Activated CD8-positive, alpha-beta memory T cell treated with anti-CD3 and anti-CD28 coated beads for 24 hours (primary cell): ENCODE measurements at regions not wholly inside any gene's neighbourhood (a gene's known extent, or its start where the extent isn't known, plus 50 kb on each side); places are given as distances from the start of the nearest gene placed in this dataset.
A peak's percentile ranks its signal among the peaks of the same experiment; 100 is the strongest.
"Not testable (repeated sequence)": the region's sequence is repeated elsewhere in the genome, so short reads cannot be mapped to it uniquely, and the experiment has no call there.

Source experiments
- DNase-seq: peaks from one replicate; pipeline ENCODE4 v3.0.0-alpha.2; 2020

DNA sequence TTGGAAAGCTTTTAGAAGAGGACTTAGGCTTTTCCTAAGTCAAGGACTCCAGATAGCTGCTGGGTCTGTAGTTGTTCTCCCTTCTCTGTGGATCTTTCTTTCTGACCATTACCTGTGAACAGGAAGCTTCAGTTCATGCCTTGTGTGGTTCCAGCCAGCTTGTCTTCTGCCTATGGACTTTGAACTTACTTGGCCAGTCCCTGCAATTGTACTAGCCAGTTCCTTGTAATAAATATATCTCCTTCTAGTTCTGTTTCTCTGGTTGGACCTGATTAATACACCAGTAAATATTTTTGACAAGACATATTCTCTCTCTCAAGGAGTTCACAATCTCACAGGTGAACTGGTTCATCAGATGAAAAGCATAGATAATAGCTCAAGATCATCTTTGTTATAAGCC, 341.3 kb upstream of the DPPA4 start:
- DNase-seq, result no peak

DNA sequence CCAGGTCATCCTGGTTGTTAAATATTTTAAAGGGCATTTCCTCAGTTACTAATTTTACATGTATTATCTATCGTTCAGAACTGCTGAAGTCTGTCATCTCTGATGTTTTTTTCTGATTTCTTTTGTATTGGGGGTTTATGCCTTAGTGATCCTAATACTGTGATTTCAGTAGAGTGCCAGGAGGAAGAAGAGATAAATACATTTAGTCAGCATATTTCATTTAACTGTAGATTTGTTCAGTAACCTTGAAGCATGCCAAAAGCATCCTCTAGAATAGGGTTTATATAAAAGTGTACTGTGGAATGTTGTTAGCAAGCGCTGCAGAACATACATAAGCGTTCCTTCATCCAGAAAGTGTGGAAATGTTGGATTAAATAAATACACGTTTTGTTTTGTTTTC, 342.3 kb upstream of the DPPA4 start:
- DNase-seq, result no peak

DNA sequence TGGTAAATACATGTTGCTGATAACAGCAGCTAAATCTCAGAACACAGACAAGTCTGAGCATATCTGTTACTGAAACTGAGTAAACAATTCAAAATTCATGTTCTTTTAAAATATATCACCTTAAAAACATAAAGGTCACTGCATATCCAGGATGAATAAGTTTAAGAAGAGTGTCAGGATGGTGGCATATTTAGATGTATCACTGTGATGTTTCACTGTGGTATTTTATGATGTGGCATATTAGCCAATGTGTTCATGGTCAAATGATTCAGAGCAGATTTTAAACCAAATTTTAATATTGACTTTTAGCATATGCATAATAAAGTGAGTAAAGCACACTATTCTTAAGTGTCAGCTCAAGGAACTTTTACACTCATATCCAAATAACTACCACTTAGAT, 346.4 kb upstream of the DPPA4 start:
- no peak for DNase-seq

DNA sequence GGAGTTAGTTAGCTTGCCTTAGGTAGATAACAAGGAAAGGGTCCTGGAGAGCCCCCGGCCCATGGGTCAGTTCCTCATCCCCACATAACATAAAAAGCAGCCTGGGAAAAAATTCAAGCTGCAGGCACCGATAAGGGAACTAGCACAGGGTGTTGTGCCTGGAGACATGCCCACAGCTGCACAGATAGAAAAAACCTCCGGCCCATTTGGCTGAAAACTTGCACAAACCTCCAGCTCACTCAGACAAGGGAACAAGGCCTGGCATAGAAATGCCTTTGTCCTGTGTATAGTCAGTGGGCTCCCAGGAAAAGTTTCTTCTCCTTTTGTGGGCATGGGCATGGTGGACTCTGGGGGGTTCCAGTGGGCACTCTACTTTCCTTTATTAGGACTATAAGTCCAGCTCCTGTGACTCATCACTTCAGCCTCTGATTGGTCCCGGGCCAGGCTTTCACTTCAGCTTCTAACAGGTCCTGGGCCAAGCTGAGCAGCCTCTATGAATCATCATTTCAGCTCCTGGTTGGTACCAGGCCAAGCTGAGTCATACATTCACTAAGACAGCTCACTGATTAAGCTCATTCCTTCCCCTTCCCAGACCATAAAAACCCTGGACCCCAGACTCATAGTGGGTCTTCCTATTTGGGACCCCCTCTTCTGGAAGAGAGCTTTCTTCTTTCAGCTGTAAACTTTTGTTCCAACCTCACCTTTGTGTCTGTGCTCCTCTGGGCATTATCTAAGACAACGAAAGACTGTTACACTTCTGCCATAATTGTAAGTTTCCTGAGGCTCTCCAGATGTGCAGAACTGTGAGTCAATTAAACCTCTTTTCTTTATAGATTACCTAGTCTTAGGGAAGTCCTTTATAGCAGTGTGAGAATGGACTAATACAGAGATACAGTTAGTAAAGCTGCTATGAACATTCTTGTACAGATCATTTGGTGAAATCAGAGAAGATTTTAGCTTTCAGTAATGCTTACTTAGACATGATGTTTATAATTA, 348.0 kb upstream of the DPPA4 start:
- no peak for DNase-seq

DNA sequence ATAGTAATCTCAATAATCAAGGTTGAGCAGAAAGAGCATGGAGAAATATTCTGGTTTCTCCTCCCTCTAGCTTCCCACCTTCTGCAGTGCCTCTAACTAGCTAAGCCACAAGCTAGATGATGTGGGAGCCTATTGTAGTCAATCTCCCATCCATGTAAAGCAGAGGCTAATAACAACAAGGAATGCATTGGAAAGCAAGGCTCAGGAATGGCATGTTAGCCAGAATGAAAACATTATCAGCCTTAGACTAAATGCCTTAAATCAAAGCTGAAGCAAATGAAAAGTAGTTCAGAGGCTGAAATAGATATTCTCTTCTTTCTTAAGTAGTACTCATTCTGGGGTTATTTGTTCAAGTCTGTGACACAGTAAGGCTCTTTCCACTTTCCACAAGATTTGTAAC, 350.3 kb upstream of the DPPA4 start:
- no peak for DNase-seq

DNA sequence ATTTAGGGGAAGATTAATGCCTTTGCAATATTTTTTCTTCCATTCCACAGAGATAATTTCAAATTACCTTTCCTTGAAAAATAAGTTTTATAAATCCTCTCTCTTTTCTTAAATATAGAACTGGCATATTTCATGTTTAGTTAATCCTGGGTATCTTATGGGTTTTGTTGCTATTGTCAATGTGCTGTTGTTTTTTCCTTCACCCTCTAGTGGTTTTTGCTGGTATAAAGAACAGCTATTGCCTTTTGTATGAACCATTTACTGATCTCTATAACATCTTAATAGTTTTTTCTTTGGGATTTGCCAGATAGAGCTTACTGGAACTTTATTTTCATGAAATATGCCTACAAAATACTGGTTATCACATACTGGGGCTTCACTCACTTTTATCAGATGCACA, 359.6 kb upstream of the DPPA4 start:
- no peak for DNase-seq

DNA sequence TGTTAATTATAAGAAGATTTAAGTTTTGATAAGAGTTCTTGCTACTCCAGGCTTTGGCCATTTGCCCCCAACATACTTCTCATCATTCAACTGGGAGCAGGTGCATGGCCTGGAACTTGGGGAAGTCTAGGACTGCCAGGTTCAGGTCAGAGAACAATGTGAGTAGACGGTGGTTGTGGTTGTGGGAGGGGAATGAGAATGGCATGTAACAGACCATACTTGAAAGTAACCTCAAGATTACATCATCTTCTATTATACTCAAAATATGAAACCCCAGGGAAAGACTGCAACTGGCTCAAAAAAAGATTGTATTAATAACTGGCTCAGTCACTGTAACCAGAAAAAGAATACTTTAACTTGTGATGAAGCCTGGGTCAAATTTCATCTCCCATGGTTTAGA, 364.9 kb upstream of the DPPA4 start:
- peak; percentile 60 for DNase-seq

DNA sequence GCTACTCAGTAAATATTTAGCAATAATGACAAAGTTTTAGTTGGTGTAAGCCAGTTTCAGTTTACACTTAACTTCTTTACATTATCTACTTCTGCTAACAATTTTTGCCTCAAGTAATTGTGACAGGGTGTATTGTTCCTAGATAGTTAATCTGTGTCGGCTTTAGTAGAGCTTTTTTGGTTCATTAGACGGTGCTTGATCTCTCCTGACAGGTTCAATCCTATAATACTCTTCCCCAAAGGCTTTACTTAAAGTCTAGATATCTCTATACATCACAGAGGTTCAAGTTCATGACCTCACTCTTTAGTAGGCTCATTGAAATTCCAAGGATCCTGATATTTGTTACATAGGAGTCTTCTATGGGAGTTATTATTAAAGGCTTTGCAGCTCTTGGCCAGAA, 365.6 kb upstream of the DPPA4 start:
- DNase-seq, result no peak

DNA sequence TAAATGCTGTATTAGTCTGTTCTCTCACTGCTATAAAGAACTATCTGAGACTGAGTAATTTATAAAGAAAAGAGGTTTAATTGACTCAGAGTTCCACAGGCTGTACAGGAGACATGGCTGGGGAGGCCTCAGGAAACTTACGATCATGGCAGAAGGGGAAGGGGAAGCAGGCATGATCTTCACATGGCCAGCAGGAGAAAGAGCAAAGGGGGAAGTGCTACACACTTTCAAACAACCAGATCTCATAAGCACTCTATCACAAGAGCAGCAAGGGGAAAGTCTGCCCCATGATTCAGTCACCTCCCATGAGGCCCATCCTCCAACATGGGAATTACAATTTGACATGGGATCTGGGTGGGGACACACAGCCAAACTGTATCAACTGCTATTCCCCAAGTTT, 367.8 kb upstream of the DPPA4 start:
- not testable (repeated sequence) for DNase-seq

DNA sequence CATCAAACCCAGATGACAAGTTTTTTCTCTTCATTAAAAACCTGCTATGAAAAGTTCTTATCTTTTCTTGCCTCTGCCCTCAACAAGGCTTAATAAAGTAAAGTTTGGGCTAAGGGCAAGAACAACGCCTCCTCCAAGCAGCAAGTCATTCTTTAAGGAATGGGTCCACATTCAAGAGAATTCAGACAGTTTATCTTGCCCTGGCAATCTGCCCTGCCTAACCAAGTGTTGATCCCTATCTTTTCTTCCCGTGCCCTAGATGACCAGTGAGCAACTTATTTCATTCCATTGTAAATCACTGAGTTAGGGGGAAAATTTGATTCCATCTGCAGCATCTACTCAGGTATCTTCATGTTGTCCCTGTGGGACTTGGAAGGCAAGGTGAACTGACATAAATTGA, 370.3 kb upstream of the DPPA4 start:
- no peak for DNase-seq

DNA sequence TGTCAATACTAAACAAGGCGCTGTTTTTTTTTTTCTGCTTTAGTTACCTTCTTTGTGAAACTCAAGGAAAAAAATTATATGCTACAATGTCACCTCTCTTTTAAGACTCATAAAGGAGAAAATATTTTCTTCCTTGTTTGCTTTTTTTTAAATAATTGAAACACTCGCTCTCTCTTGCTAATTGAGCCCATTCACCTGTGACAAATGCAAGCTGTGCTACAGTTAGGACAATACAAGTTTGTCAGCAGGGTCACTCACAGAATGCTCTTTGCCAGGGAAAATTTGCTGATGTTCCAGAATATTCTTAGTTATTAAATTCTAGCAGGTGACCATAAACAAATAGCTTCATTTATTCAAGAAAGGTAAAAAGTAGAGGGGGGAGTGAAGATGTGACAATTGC, 375.9 kb upstream of the DPPA4 start:
- no peak for DNase-seq

DNA sequence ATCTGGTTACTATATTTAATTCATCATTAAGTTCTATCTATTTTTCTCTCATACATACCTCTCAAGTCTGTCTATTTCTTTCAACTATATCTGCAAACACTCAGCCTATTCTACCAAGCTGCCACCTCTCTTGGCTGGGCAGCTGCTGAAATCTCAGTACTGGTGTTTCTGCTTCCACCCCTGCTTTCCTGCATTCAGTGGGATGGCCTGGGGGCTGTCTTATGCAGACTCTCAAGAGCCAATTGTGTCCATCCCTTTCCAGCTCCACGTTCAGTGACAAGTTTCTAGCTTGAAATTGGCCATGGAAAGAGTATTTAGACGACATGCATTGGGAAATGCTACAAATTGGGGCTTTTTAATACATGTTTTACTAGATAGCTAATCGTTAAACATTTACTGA, 378.4 kb upstream of the DPPA4 start:
- DNase-seq, result no peak

DNA sequence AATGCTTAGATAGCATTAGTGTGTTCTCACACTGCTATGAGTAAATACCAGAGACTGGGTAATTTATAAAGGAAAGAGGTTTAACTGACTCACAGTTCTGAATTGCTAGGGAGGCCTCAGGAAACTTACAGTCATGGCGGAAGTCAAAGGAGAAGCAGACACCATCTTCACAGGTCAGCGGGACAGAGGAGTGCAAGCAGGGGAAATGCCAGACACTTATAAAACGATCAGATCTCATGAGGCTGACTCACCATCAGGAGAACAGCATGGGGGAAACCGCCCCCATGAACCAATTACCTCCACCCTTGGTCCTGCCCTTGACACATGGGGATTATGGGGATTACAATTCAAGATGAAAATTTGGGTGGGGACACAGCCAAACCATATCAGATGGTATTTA, 381.5 kb upstream of the DPPA4 start:
- DNase-seq, result no peak

DNA sequence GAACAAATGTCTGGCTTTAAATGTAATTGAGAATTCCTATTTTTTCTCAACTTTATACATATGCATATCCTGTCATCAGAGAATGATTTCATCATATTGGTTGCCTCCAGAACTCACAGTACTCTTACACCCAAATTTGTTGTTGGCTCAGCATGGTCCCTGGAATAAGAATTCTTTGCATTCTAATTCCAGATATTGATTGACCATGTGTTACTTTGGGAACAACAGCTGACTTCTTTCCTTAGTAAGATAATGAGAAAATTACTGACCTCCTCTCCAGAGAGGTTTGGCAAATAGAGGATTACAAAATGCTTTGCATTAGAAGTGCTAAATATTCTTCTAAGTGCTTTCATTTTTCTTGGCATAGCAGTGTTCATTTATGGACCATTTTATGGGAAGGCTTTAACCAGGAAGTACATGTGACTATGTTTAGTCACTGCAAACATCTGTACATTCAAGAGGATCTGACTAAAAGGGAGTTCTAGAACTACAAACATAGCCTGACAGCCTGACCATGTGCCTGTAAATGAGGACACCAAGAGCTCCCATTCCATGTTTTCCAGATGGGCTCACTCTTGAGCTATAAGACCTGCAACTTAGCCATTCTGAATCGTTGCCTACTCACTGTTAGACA, 391.6 kb upstream of the DPPA4 start:
- DNase-seq, result no peak

DNA sequence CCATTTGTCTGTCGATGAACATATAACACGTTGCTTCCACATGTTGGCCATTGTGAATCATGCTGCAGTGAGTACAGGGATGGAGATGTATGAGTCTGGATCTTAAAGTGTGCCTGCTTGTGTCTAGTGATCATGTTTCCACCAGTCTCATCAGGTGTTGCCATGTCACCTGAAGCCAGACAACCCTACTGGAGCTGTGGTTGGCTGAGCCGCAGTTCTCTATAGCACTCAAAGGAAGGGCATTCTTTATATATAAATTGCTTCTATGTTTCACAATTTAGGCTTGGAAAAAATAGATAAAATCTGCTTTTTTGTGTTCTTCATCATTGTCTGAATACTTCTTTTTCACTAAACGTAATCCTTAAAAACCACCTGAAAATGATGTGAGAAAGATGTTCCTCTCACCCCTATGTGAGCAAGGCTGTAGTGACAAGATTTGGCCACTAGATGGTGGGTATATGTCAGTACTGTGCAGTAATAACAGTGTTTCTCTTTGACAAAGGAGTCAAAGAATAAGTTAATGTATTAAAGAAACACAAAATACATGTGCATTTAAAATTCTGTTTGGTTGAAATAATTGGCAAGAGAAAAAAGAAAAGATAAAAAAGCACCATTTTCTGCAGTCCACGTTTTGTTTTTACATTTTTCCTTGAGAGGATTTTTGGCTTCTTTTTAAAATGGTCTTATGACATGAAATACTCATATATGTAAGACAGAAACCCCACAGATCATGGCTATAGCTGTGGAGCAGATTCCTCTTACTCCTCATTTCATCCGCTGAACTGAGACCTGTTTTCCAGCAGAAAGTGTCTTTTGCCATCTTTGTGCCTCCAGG, 394.5 kb upstream of the DPPA4 start:
- DNase-seq, result peak; percentile 68

DNA sequence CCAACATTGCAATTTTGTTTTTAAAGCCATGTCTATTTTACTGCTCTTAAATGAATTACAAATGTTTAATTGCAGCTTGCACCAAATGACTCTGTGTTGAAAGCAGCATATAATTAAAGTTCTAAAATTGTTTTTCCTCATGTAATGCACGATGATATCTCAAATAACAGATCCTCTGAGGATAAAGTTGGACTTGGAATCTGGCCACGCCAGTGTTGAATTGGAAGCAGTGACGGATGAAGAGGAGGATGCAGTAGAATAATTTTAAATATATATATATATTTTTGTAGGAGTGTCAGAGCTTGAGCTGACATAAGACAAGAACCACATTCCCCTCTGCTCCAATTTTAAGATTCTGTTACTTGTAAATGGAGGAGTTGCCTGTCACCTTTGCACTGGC, 406.6 kb upstream of the DPPA4 start:
- no peak for DNase-seq

DNA sequence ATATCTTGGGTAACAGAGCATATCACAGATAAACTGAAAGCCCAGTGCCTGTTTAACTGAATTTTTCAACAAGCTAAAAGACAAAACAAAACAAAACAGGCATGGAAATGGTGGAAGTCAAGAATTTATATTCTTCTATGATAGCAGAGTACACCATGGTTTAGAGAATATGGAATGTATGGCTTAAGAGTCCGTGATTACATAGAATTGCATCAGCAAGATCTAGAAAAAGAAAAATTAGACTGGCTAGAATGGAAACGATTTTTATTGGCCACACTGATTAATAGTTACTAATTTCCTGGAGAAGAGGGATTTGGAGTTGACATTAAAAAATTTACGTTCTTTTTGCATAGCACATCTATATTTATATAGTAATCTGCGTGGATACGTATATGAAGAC, 435.2 kb upstream of the DPPA4 start:
- no peak for DNase-seq

DNA sequence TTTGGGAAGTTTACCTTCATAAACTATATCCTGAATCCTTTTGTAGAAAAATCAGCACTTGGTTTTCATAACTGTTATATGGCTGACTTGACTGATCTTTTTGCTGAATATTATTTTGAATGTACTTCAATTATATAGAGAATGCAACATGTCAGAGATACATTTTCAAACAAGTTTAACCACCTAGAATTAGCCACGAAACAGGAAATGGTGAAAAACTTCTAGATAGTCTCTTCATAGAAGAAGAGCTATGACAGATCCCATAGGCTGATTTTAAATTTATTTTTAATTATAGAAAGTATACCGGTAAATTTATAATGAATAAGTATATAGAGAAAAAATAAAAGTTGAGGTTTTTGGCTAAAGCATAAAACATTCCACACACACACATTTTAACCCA, 436.8 kb upstream of the DPPA4 start:
- DNase-seq, result no peak

DNA sequence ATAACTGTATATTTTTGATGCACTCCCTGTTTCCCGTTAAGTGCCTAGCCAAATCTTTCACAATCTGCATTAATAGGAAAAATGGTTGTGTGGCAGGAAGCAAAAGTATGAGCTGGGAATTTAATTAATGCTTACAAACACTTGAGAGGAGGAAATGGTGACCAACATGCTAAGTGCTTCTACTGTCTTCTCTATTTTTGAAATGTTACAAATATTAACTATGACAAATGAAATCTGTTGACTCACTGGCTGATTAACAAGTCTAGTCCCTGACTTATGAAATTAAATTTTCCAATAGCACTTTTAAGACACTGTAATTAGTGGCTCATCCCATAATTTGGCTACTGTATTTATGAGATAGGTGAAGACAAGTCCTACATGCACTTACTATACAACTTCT, 446.9 kb upstream of the DPPA4 start:
- no peak for DNase-seq

DNA sequence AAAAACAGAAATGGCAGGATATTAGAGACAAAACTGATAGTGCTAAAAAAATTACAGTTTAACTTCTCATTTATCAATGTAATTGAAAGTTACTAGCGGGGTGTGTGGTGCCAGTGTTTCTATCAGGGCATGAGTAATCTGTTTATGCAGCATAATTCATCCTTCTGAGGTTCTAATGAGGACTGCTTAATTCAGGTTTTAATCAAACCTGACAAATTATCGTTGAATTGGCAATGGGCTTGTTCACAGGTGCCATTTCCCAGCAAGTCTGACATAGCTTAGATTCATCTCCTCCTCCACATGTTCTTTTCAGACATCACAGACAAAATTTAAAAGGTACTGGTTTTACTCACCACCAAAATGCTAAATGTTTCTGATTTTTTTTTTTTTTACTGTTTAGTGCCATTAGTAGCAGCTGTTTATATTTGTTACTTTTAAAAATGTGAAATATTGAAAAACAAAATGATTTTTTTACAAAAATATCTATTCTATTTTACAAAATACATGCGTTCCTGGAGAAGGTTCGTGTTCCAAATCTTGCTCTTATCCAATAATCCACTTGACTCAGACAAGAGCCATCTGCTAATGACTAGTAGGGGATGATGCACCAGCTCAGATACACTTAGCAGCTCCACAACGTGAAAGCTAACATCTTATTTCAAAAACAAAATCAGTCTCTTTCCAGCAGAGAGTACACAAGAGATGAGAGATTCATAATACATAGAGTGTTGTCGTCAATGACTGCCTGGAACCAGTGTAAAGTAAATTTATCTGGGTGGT, 447.7 kb upstream of the DPPA4 start:
- DNase-seq, result no peak

DNA sequence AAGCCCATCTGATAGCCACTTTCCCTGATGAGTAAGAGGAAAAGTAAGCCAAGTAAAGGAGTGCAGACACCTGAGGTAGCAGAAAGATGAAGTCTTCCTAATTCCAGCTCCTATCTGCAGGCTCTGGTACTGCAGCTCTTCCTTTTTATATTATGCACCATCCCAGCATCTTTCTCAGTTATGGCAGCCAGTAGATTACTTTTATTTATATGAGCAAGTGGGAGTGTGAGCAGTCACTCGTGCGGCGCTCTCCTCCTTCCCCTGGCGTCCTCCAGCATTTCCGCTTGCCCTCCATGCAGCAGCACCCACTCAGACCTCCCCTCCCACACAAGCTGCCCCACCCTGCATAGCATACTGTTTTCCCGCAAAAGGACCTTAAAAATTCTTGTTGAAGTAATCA, 465.9 kb upstream of the DPPA4 start:
- DNase-seq, result no peak

DNA sequence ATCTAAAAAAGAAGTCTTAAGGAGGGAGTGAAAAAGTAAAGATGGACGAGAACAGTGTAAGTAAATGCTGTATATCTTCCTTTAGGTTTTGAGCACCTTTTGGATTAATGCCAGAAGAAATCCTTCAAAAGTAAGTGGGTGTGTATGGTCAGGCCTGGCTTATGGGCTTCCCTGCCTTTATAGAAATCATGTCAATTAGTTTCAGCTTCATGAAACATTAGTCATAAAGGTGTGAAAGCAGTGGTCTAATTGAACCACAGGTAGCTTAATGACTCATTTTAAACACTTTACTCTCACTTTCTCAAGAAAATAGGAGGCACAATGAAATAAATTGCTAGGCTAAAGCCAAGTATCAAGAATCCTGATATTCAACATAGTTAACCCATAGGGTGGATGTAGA, 467.4 kb upstream of the DPPA4 start:
- no peak for DNase-seq

DNA sequence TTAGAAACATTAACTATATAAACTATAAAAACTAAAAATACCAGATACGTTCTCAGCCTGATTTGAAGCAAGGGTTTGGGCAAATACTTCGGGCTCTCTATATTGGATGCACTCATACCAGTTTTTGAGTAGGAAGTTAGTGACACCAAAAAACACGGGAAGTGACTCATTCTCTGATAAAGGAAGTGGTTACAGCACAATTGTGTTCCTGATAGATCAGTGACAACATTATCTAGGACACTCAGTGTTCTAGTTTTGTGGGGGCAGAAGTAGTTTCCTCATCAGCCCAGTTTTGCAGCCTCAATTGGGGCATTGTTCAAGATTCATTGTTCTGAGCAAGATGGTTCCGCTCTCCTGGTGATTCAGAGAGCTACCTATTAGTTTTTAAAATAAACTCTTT, 469.6 kb upstream of the DPPA4 start:
- DNase-seq, result no peak
